Neural progenitor cell (in vitro differentiated cells): ENCODE measurements at regions not wholly inside any gene's neighbourhood (a gene's known extent, or its start where the extent isn't known, plus 50 kb on each side); places are given as distances from the start of the nearest gene placed in this dataset.

Experiments used
- CTCF ChIP-seq: fragments of 200-600 bp; sonication (generic); IDR thresholded peaks from 2 replicates; pipeline ENCODE4 v1.5.1; 2017; ENCODE audit warnings: antibody characterized with exemption, mild to moderate bottlenecking
- EZH2 ChIP-seq: fragments of 200-600 bp; sonication (generic); IDR thresholded peaks from 2 replicates; pipeline ENCODE4 v1.6.1; 2017; ENCODE audit warnings: antibody characterized with exemption, mild to moderate bottlenecking, moderate library complexity
- EZH2phosphoT487 ChIP-seq: fragments of 200-600 bp; sonication (generic); IDR thresholded peaks from 2 replicates; pipeline ENCODE4 v1.6.1; 2017; ENCODE audit warnings: antibody characterized with exemption

DNA sequence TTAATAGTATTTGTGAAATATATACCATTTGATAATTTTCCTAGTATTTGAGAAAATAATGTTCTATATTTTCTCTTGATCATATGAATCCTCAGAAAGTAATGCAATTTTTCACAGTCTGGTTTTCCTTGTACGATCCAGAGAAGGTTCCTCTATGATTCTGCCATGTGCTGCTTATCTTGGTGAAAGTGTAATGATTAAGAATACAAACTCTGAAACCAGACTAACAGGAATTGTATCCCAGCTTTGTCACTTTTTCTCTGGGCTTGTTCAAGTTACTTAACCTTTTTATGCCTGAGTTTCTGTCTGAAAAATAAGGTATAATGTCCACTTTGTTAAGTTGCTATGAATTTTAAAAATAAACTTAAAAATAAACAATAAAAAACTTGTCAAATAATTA is 169.6 kb upstream of the ZNF804B start:
- TF ChIP-seq CTCF (no peak), EZH2 (no peak), EZH2phosphoT487 (no peak)
